Gastrocnemius medialis (tissue), 4 donors: ENCODE measurements at regions not wholly inside any gene's neighbourhood (a gene's known extent, or its start where the extent isn't known, plus 50 kb on each side); places are given as distances from the start of the nearest gene placed in this dataset.

Experiments
- CTCF ChIP-seq, 5 experiments: fragments of 450-650 bp in 3 of 5; fragments of 200-600 bp in 2 of 5; sonication (generic) in 2 of 5; IDR thresholded peaks in 4 of 5; conservative IDR thresholded peaks in 1 of 5; 1 replicate in 4 of 5; 2 replicates in 1 of 5; pipeline ENCODE4 v1.5.1; 2016 to 2019; ENCODE audit warnings: antibody characterized with exemption in 5 of 5, mild to moderate bottlenecking in 3 of 5, moderate library complexity in 3 of 5
- POLR2A ChIP-seq, 2 donors: fragments of 450-650 bp; IDR thresholded peaks; one replicate each; pipeline ENCODE4 v1.6.1; 2017; ENCODE audit warnings: antibody characterized with exemption in 2 of 2, mild to moderate bottlenecking in 2 of 2, moderate library complexity in 2 of 2

GRCh38 chr2:19454125-19454524, 95.7 kb upstream of the OSR1 start:
- TF ChIP-seq CTCF (IDR thresholded peaks at IDR 0.05 in 4 of 5, conservative IDR thresholded peaks at IDR 0.05 in 1 of 5) (no peak), POLR2A (IDR thresholded peaks at IDR 0.05) (no peak)
